GM23248 (cell line): ENCODE measurements at regions not wholly inside any gene's neighbourhood (a gene's known extent, or its start where the extent isn't known, plus 50 kb on each side); places are given as distances from the start of the nearest gene placed in this dataset.

ENCODE experiments used
- EZH2 ChIP-seq: fragments of 200-600 bp; sonication (generic); IDR thresholded peaks from 2 replicates; pipeline ENCODE4 v1.6.1; 2018; ENCODE audit warnings: antibody characterized with exemption, mild to moderate bottlenecking; ENCODE audit not compliant: insufficient read depth, poor library complexity, severe bottlenecking
- EZH2phosphoT487 ChIP-seq: fragments of 200-600 bp; sonication (generic); IDR thresholded peaks from 2 replicates; pipeline ENCODE4 v1.6.1; 2018; ENCODE audit warnings: antibody characterized with exemption, moderate library complexity, mild to moderate bottlenecking, low read depth; ENCODE audit not compliant: insufficient read depth

GRCh38 chr2:39875182-39875913, 96.3 kb upstream of the THUMPD2 start:
- TF ChIP-seq EZH2phosphoT487, result no peak
- TF ChIP-seq EZH2, result no peak
